ENCODE measurements at regions not wholly inside any gene's neighbourhood (a gene's known extent, or its start where the extent isn't known, plus 50 kb on each side); places are given as distances from the start of the nearest gene placed in this dataset.
"Not testable (repeated sequence)": the region's sequence is repeated elsewhere in the genome, so short reads cannot be mapped to it uniquely, and the experiment has no call there.

DNA sequence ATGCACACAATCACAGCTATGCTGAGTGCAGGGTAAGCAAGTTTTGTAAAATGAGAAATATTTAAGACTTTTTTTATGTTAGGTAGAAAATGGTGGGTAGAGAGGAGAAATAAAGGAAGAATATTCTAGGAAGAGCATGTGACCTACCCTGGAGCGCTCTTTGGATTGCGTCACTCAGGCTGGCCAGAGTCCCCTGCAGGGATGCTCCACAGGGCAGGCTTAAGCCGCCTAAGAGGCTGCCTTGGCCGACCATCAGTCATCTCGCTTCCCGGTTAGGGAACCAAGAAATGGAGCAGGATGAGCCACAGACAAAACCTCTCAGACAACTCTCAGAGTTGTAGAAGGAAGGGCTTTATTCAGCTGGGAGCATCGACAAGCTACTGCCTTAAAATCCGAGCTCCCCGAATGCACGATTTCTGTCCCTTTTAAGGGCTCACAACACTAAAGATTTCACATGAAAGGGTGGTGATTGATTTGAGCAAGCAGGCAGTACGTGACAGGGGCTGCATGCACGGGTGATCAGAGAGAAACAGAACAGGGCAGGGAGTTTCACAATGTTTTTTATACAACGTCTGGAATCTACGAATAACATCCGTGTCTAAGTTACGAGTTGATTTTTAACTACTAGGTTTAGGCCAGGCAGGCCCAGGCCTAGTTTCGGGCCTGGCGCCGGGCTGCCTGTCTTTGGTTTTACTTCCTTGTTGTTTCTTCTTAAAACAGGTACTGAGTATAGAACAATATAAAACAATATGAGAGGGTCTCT, 1072.0 kb downstream of the CBLN2 start:
- DNase-seq: no peak

DNA sequence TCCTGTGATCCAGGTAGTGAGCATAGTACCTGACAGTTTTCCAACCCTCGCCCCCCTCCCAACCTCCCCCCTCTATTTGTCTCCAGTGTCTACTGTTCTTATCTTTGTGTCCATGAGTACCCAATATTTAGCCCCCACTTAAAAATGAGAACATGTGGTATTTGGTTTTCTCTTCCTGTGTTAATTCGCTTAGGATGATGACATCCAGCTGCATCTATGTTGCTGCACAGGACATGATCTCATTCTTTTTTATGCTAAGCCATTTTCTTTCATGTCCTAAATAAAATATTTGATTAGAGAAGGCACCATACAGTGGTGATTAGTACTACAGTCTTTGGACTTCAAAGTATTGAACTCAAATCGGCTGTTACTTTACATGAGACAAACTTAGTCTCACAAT, 1087.9 kb downstream of the CBLN2 start:
- DNase-seq: no peak

DNA sequence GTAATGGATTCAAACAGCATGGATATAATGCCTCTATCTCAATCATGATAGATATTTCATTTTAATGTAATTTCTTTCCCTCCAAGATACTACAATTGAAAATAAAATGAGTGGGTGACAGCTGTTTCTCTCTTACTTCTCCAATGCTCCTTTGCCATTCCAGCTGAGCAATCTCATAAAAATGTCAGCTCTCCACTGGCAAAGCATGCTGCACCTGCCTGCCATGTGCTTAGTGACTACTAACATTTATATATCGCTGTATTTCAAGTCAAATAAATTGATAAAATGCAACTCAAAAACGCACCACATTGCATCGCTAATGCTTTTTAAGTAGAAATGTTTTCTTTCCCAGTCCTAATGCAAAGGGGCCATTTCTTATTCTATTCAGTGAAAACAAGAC, 1093.9 kb downstream of the CBLN2 start:
- DNase-seq: no peak

DNA sequence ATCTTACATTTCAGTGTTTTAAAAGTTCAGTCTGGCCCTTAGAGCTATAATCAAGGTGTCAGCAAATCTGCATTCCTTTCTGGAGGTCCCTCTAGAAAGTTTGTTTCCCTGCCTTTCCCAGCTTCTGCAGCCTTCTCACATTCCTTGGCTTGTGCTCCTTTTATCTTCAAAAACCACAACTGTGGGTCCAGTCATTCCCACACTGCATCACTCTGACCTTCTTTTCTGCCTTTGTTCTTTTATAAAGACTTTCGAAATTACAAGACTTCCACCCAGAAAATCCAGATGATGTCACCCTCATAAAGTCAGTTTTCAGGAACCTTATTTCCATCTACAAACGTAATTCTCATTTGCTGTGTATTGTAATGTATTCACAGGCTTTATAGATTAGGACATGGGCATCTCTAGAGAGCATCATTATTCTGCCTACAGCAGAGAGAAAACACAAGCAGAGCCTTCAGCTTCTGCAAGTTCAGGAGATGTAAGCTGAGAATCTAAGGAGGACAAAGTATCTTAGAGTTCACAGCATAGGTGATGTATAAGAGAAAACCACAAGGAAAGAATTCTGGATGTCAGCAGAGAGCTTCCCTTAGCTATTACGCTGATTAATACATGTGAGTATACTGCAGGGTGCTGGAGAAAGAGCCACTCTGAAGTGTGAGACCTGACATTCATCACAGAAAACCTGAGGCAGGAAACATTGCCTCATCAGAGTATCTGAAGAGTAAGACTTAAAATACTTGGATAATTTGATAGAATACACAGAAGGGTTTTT, 1100.2 kb downstream of the CBLN2 start:
- no peak for DNase-seq

DNA sequence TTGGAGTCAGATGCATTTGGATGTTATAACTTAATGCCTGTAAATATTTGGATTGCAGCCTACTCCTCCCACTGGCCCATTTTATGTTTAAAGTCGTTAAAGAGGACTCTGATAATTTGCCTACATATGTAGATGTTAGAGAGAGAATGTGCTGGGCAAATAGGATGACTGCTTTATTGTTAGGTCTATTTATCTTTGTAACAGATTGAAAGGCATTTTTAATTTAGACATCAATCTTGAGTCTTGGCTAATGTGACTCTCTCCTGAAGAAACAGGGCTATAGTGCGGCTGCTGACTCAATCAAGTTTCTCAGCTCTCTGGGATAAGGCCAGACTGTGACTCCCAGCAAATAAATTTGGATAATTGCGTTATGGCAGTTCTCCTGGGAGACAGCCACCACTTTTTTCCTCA, 1101.4 kb downstream of the CBLN2 start:
- no peak for DNase-seq

DNA sequence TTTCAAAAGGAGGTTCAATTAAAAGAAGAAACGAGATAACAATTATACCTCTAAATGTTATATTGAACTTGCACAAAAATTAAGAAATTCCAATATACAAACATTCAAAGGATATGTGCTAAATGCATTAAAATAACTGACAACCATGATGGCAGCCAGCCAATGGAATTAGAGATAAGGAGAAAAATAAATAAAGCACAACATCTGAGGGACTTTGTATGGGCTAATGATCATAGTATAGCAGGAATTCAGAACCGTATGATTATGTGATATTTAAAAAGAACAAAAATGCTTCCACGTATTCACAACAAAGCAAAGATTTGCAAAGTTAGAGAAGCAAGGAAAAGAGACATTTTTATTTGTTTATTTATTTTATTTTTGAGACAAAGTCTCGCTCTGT, 1103.0 kb downstream of the CBLN2 start:
- DNase-seq: no peak

DNA sequence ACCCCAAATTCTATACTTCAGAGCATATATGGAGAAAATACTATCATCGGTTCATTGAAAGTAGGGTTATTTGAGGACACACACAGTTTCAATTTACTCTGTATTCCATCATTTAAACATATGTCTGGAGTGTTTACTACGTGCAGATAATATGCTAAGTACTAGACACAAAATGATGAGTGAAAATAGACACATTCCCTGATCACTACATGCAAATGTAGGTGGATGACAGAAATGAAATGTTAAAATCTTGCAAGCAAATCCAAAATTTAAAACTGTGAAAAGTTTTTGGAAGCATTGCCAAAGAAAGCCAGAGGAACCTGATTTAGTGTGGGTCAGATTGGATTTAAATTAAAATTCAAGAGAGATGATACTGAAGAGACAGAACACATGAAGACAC, 1106.6 kb downstream of the CBLN2 start:
- no peak for DNase-seq

DNA sequence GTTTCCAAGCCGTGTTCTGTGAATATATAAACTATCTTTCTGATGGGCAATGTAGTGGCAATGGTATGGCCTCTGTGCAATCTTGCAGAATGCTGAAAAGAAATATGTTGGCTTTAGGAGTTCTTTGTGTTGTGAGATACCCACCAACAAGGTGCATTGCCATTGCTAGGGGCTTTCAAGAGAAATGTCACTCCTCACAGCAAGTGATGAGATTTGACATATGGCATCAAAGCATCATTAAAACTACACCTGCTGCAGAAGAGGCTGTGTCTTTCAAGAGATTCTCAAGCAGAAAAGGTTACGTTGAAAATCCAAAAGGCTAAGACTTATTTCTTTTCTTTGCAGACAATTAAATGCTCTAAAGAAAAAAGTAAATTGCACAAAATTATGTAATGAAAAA, 1110.8 kb downstream of the CBLN2 start:
- no peak for DNase-seq

DNA sequence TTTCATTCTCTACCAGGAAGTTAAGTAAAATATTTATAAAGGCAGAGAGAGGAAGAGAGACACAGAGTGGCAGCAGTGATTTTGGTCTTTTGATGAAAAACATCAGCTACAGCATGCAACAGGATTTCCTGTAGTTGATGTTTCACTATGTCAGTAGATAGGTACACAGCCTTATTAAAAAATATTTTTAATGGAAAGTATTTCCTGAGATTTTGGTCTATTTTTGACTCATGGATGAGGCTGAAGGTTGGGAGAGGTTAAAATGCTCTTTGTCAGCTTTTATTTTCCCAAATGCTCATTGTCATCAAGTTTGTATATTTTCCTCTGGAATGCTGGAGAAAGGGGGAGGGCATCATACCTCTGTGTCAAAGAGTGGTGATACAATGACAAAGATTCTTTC, 1112.5 kb downstream of the CBLN2 start:
- DNase-seq: no peak

DNA sequence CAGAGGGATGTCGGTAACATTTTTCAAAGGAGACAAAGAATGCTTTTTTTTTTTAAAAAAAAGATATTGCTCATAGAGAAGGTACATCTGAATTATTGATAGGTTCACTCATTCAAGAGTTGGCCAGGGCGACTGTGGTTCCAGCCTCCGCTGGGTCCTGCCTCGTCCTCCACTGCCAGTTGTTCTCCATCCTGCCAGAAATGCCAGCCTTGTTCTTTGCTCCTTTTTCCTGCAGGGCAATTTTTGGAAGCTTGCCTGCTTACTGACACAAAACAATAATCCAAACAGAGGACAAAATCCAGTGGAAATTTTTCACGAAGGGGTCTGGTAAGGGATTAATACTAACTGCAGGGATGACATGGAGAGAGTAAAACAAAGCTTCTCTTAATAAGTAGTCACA, 1113.0 kb downstream of the CBLN2 start:
- DNase-seq: no peak

DNA sequence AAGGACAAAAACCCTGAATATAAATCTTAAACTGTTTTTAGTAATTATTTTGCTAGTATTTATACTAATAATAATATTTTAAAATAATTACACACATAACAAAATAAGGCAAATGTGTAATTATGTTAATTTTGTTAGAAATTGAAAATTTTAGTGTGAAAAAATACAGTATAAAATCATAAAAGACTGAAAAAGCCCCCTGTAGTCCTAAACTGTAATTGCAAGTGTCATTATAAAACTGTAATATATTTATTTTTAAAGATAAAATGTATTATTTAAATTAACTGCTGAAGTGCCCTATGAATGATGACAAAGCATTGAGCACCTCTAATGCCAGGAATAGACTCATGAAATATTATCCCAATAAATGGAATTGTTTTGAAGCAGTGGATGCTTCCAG, 1117.7 kb downstream of the CBLN2 start:
- no peak for DNase-seq

DNA sequence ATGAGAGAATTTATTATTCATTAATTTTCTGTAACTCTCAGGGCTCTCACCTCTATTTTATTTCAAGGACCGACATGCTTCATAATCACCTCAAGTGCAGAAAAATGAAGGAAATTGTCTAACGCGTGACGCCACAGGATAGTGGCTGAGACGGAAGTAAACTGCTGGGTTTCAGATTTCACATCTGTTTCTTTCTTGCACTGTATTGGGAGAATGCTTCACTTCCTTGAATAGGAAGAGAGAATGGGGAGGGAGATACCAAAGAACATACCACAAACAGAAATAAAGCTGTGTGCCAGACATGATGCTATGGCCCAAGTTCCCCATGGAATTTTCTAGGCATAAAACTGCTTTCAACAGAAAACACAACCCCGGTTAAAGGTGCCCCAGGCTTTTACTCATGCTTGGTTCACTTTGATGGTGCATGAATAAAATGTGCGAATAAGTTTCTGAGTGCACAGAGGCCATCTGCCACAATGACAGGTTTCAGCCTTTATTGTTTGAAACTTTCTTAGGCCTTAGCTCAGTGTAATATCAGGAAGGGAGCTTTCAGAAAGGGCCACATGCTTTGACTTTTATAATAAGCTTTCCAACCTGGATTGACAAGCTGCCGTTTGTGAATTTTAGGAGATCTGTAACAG, 1116.4 kb downstream of the SOCS6 start:
- DNase-seq: no peak

DNA sequence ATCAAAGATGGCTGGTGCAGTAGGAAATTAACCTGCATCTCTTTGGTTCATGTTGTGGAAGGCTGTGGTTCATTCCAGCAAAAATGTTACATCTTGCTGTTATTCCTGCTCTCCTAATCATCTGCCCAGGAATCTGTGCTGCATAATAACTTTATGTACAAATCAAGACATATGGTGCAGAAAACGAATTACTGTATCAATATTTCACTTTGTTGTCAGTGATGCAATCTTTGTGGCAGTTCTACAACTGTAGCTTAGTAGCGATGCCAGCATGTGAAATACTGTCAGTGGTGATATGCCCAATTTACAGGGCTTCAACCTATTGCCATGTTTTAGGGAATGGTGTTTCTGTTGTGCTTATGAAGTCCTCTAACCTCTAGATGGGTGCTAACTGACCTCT, 1114.7 kb downstream of the SOCS6 start:
- no peak for DNase-seq

DNA sequence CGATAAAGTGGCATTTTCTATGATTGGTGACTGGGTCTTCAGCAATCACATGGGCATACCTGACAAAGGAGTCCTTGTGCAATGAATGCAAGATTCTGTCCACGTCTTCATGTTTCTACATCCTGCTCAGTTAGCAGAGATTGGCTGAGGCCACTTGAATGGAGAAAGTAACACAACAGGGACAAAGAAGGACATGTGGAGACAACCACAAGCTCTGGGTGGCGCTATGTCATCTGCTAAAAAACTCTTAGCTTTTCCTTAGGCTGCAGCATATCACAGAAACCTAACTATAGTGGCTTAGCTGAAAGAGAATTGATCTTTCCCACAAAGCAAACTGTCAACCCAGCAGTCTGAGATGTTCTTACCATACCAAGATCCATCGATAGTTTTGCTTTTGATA, 1109.7 kb downstream of the SOCS6 start:
- no peak for DNase-seq

DNA sequence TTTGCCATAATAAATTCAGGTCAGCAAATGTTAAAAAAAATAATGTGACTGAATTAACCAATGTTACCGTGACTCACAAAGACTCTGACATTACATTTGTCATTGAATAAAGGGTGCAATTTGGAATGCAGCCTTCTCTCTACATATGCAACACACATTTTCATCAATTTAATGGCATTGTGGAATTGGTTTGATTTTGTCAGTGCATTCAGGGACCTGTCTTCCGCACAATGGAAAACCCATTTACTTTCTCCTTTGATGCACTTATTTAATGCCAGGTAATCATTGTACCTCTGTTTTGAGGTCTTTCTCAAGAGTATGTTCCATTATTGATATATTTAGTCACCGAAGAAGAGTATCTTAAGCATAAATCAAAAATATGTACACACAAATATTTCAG, 1099.3 kb downstream of the SOCS6 start:
- no peak for DNase-seq

DNA sequence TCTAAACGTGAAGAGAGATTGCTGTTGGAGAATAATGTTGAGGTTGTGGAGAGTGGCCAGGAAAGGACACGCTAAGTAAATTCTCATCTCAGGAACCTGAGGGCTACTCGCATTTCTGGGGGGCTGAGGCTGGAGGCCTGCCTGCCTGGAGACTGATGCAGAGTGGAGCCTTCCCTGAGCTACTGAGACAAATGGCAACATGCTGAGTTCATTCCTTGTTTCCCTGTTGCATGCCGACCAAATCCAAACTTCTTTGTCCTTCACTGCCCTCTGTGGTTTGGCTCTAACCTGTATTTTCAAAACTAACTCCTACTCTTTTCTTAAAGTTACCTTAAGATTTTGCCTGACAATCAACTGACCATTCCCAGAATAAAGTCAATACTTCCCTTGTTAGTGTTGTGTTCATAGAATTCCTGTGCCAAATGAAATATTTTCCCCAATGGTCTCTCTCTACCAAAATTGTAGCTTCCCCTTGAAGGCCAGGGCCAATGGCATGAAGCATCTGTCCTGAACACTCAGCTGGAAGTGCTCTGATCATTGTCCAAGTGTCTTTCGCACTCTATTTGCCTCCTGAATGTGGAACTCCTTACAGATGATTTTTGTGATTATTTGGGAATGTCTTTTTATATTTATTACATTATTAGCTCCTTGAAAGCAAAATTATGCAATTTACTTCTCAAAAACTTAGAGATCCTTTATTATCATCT, 1085.6 kb downstream of the SOCS6 start:
- DNase-seq: no peak

DNA sequence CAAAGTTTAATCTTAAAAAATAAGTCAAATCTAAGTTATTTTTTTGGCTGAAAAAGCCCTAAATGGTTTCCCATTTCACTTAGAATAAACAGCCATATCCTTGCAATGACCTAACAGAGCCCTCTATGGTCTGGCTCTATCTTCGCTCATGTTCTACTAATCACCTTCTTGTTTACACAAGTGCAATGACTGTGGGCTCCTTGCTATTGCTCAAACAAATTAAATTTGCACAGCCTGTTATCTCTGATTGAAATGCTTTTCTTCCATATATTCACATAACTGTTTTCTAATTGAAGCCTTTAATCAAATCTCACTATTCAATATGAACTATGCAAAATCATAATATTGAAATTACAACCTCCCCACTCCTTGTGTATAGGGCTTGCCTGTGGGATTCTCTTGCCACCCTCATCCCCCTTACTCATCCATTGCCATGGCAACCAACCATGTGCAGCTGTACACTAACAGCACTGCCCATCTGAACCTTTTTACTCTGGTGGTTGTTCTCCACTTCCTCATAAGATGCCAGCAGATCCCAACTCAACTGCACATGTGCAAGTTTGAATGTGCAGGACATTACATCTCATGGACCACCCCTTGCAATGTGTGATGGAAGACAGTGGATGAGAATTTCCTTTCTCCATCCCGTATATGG, 1083.2 kb downstream of the SOCS6 start:
- DNase-seq: no peak

DNA sequence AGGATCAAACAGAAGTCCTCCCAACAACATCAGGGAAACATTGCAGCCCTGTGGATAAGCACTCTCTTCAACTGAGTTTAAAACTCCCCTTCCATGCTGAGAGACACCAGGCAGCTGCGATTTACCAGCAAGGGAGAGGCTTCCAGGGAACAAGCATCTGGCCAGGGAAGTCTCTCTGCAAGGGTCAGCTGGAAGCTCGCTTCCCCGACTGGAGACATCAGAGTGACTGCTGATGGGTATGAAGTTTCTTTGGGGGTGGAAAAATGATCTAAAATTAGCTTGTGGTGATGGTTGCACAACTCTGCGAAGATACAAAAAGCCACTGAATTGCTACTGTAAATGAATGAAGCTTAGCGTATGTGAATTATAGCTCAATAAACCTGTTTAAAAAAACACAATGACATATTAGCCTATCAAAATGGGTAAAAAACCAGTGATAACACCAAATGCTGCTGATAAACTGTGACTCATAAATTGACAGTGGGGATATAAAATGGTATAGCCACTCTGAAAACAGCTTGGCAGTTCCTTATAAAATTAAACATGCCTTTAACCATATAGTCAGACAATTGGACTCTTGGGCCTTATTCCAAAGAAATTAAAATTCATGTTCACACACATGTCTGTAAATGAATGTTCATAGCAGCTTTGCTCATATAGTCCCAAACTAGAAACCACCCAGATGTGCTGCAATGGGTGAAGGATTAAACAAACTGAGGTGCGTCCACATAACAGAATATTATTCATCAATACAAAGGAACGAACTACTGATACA, 1082.0 kb downstream of the SOCS6 start:
- no peak for DNase-seq

DNA sequence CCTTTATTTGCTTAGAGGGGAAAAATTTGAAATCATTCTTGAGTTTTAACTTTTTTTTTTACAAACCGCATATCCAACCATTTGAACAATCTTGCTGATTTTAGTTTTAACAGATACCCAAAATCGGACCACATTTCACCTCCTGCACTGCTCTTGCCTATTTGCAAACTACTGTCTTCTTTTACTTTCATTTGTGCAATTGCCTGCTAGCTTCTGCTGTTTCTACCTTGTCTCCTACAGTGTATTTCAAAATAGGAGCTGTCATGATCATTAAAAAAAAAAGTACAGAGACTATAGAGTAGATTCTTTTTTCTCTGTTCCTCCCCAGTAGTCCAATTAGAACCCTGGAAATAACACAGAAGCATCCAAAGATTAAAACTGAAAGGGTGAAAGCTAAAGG, 1081.2 kb downstream of the SOCS6 start:
- DNase-seq: no peak

DNA sequence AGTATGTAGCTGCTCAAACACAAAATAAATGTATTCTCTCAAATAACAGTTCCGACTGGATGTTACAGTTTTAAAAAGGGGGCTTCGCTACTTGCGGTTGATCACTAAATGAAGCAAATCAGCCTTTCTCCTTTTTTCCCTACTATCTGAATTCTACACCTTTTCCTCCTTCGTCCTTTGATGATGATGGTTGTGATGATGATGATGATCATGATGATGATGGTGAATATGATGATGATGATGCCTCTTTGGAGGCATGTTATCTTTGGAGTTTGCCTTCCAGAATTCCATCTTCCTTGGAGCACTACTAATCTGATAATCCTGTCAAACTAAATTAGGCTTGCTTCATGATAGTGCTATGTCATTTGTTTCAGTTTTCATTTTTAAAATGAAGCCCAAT, 1073.3 kb downstream of the SOCS6 start:
- no peak for DNase-seq

DNA sequence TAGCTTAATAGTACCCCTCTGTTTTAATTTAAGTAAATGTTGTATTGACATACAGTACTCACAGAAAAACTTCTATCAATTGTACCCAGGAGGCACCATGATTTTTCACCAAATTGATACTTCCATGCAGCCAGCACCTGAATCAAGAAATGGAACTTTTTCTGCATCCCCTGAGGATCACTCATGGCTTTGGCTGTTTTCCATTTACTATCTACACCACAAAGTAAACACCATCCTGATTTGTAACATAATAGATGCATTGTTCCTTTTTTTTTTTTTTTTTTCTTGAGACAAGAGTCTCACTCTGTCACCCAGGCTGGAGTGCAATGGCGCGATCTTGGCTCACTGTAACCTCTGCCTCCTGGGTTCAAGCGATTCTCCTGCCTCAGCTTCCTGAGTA, 1066.8 kb downstream of the SOCS6 start:
- DNase-seq: not testable (repeated sequence)

DNA sequence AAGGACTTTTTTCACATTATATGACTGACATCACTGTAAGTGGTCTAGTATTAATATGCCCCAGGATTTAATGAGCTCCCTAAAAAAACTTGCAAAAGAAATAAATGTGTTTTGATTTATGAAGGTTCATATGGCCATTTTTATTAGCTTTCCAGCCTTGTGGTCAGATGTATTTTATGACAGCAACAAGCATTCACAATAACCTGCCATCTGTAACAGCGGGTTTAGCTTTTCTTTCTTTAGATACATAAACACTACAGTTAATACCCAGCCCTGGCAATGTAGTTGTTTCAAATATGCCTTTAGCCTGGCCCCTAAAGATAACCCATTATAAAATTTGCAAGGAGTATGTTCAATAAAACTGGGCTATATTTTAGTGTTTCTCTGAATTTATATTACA, 1063.8 kb downstream of the SOCS6 start:
- DNase-seq: no peak

All from T-helper 1 cell (primary cell).